ENCODE measurements at regions not wholly inside any gene's neighbourhood (a gene's known extent, or its start where the extent isn't known, plus 50 kb on each side); places are given as distances from the start of the nearest gene placed in this dataset.
"Not testable (repeated sequence)": the region's sequence is repeated elsewhere in the genome, so short reads cannot be mapped to it uniquely, and the experiment has no call there.

- POLR2A ChIA-PET, result no interaction called here
- FAIRE-seq, result no peak
- no peak for TF ChIP-seq ZNF302 (CRISPR knock-in tag; IDR thresholded peaks at IDR 0.05)
- Histone ChIP-seq H3K9me3 (peaks cover 2% of the 10 kb centered on the region; the same call in 1 of the 3 replicates), H3K27ac (no peak overlapping the region), H3K4me1 (no peaks in the 10 kb centered on the region), H3K4me3 (no peak overlapping the region), H3K4me2 (no peak overlapping the region)
- CTCF ChIA-PET, result interaction anchor here (0.6 kb wide), 1 partner anchor 1847 kb away, joined by 3 read pairs; no protein-coding TSS in a partner anchor
- no peak for ATAC-seq
- no peak for DNase-seq (ENCODE audit: low read depth in 1 of 2, low spot score in 1 of 2)
Measured at GRCh38 chr7:145812218-145812617, 304.4 kb upstream of the CNTNAP2 start.

DNA sequence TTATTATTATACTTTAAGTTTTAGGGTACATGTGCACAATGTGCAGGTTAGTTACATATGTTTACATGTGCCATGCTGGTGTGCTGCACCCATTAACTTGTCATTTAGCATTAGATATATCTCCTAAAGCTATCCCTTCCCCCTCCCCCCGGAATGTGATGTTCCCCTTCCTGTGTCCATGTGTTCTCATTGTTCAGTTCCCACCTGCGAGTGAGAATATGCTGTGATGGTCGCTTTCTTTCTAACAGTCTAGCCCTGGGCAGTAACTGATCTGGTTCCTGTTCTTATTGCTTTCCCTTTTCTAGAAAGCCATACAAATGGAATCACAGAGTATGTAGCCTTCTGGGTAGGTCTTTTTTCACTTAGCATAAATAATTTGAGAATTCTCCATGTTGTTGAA, 311.1 kb upstream of the CNTNAP2 start:
- FAIRE-seq; H3K4me1 ChIP-seq; H3K4me3 ChIP-seq; H3K4me2 ChIP-seq; DNase-seq (ENCODE audit: low read depth in 1 of 2, low spot score in 1 of 2); CTCF ChIA-PET; ATAC-seq; POLR2A ChIA-PET; H3K9me3 ChIP-seq; H3K27ac ChIP-seq: not testable (repeated sequence)
- WGBS (ENCODE audit: missing lambda C conversion rate), result 2% methylated on average over 3 of the region's 3 CpGs

DNA sequence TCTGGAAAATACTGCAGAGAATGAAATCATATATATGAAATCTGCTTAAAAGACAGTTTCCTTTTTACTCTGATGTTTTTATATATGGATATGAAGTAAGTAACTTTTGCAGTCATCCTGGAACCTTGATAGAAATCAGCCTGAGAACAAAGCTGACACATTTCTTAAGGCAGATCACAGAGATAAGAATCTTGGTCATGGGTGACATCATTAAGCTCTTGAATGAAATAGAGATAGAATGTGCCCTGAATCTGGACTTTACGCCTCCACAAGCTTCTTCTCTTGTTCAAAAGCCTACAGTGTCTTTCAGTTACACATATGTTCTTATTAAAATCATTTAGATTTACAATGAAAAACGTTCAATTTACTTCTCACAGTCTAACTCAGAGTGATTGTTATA, 319.1 kb upstream of the CNTNAP2 start:
- Histone ChIP-seq H3K4me1 (no peaks in the 10 kb centered on the region), H3K9me3 (no peaks in the 10 kb centered on the region), H3K4me3 (no peak overlapping the region), H3K27ac (no peak overlapping the region), H3K4me2 (no peak overlapping the region)
- ATAC-seq (no peak), DNase-seq (ENCODE audit: low read depth in 1 of 2, low spot score in 1 of 2) (no peak), FAIRE-seq (no peak)
- POLR2A ChIA-PET, result no interaction called here
- WGBS (ENCODE audit: missing lambda C conversion rate), result 8% methylated on average over 2 of the region's 2 CpGs
- TF ChIP-seq HOXB5 (CRISPR knock-in tag; IDR thresholded peaks at IDR 0.05), result no peak
- CTCF ChIA-PET, result no interaction called here

DNA sequence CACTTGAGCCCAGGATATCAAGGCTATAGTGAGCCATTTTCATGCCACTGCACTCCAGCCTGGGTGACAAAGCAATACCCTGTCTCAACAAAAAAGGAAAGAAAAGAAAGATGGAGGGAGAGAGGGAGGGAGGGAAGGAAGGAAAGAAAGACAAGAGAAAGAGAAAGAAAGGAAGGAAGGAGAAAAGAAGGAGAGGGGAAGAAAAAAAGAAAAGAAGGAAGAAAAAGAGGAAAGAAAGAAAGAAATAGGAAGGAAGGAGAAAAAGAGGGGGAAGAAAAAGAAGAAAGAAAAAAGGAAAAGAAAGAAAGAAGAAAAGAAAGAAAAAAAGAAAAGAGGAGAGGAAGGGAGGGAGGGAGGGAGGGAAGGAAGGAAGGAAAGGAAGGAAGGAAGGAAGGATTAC, 321.5 kb upstream of the CNTNAP2 start:
- Histone ChIP-seq H3K4me3 (no peak overlapping the region), H3K9me3 (peaks cover 3% of the 10 kb centered on the region; the same call in 1 of the 3 replicates), H3K27ac (no peak overlapping the region), H3K4me1 (no peaks in the 10 kb centered on the region), H3K4me2 (no peak overlapping the region)
- ATAC-seq (no peak), FAIRE-seq (no peak), DNase-seq (ENCODE audit: low read depth in 1 of 2, low spot score in 1 of 2) (no peak)
- TF ChIP-seq CHD4 (IDR thresholded peaks at IDR 0.05; ENCODE audit: borderline replicate concordance) (no peak), CBX8 (IDR thresholded peaks at IDR 0.05) (no peak), EP300 (IDR thresholded peaks at IDR 0.05) (no peak), ATOH8 (CRISPR knock-in tag; IDR thresholded peaks at IDR 0.05; ENCODE audit: low read depth) (no peak), HOXB5 (CRISPR knock-in tag; IDR thresholded peaks at IDR 0.05) (no peak), JUNB (IDR thresholded peaks at IDR 0.05) (no peak), TP53 (CRISPR knock-in tag; IDR thresholded peaks at IDR 0.05) (no peak), HEYL (CRISPR knock-in tag; IDR thresholded peaks at IDR 0.05) (no peak), FOXS1 (CRISPR knock-in tag; IDR thresholded peaks at IDR 0.05) (no peak), CHD2 (IDR thresholded peaks at IDR 0.05; ENCODE audit: low read length, partially characterized antibody) (no peak), TFCP2L1 (CRISPR knock-in tag; IDR thresholded peaks at IDR 0.05) (no peak), RARB (CRISPR knock-in tag; IDR thresholded peaks at IDR 0.05) (no peak), KDM1A (IDR thresholded peaks at IDR 0.05; ENCODE audit: low read depth) (no peak), MYC (IDR thresholded peaks at IDR 0.05; ENCODE audit: borderline replicate concordance, low read length) (no peak), SMC3 (IDR thresholded peaks at IDR 0.05) (no peak), NFE2L2 (conservative IDR thresholded peaks at IDR 0.05; ENCODE audit: low read length) (no peak), MAFK (IDR thresholded peaks at IDR 0.05; ENCODE audit: partially characterized antibody) (no peak), MAZ (IDR thresholded peaks at IDR 0.05; ENCODE audit: borderline replicate concordance, low read depth, low read length) (no peak), NPAS2 (CRISPR knock-in tag; IDR thresholded peaks at IDR 0.05; ENCODE audit: borderline replicate concordance) (no peak)
- TF ChIP-seq, protein P1, sequence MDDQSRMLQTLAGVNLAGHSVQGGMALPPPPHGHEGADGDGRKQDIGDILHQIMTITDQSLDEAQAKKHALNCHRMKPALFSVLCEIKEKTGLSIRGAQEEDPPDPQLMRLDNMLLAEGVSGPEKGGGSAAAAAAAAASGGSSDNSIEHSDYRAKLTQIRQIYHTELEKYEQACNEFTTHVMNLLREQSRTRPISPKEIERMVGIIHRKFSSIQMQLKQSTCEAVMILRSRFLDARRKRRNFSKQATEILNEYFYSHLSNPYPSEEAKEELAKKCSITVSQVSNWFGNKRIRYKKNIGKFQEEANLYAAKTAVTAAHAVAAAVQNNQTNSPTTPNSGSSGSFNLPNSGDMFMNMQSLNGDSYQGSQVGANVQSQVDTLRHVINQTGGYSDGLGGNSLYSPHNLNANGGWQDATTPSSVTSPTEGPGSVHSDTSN (IDR thresholded peaks at IDR 0.05), result no peak
- POLR2A ChIA-PET, result no interaction called here
- CTCF ChIA-PET, result no interaction called here

Measured in A549 (cell line).